DOHH2 (cell line): ENCODE measurements at regions not wholly inside any gene's neighbourhood (a gene's known extent, or its start where the extent isn't known, plus 50 kb on each side); places are given as distances from the start of the nearest gene placed in this dataset.

Source experiments
- H3F3A ChIP-seq: fragments of 200-600 bp; sonication (generic), shearing (Covaris generic); 2 replicates; pipeline ENCODE4 v1.6.0; 2016; ENCODE audit warnings: antibody characterized with exemption, mild to moderate bottlenecking; ENCODE audit not compliant: control insufficient read depth, insufficient read depth
- H3K27ac ChIP-seq: fragments of 200-600 bp; sonication (generic); 2 replicates; pipeline ENCODE4 v1.5.1; 2014; ENCODE audit warnings: low read depth, mild to moderate bottlenecking, low read length, moderate library complexity
- H3K27me3 ChIP-seq: fragments of 200-600 bp; sonication (generic); 2 replicates; pipeline ENCODE4 v1.6.1; 2014; ENCODE audit warnings: mild to moderate bottlenecking, low read length, mixed read lengths; ENCODE audit not compliant: control insufficient read depth
- H3K36me3 ChIP-seq: fragments of 200-600 bp; sonication (generic); 2 replicates; pipeline ENCODE4 v1.6.1; 2014; ENCODE audit warnings: mild to moderate bottlenecking, low read length, moderate library complexity, mixed read lengths; ENCODE audit not compliant: control insufficient read depth
- H3K4me1 ChIP-seq: fragments of 200-600 bp; sonication (generic); 2 replicates; pipeline ENCODE4 v1.6.1; 2014; ENCODE audit warnings: mild to moderate bottlenecking, low read length, mixed read lengths; ENCODE audit not compliant: control insufficient read depth
- H3K4me2 ChIP-seq: fragments of 200-600 bp; sonication (generic); 2 replicates; pipeline ENCODE4 v1.6.0; 2014; ENCODE audit warnings: mild to moderate bottlenecking, low read length, moderate library complexity
- H3K4me3 ChIP-seq: fragments of 200-600 bp; sonication (generic); 2 replicates; pipeline ENCODE4 v1.5.1; 2014; ENCODE audit warnings: mild to moderate bottlenecking, low read length, mixed read lengths
- H3K79me2 ChIP-seq: fragments of 200-600 bp; sonication (generic); 2 replicates; pipeline ENCODE4 v1.6.1; 2014; ENCODE audit warnings: mild to moderate bottlenecking, low read length, mixed read lengths; ENCODE audit not compliant: control insufficient read depth
- H3K9me2 ChIP-seq: fragments of 200-600 bp; sonication (generic); replicated peaks from 2 replicates; pipeline ENCODE4 v1.6.1; 2014; ENCODE audit warnings: mild to moderate bottlenecking, low read length, mixed read lengths; ENCODE audit not compliant: control insufficient read depth
- H3K9me3 ChIP-seq: fragments of 200-600 bp; sonication (generic); 2 replicates; pipeline ENCODE4 v1.6.1; 2014; ENCODE audit warnings: antibody characterized with exemption, low read length, mixed read lengths; ENCODE audit not compliant: control insufficient read depth, insufficient read depth
- H4K20me1 ChIP-seq: fragments of 200-600 bp; sonication (generic); 2 replicates; pipeline ENCODE4 v1.6.0; 2014; ENCODE audit warnings: low read depth, mild to moderate bottlenecking, antibody characterized with exemption, low read length, moderate library complexity; ENCODE audit not compliant: control insufficient read depth, insufficient read depth
- EZH2phosphoT487 ChIP-seq: fragments of 200-600 bp; sonication (generic); IDR thresholded peaks from 2 replicates; pipeline ENCODE4 v1.6.1; 2017; ENCODE audit warnings: borderline replicate concordance, mild to moderate bottlenecking, antibody characterized with exemption, low read length, moderate library complexity, mixed read lengths
- TF ChIP-seq, protein P1 (sequence below): fragments of 200-600 bp; sonication (generic); IDR thresholded peaks from one replicate; pipeline ENCODE4 v1.5.1; 2014; ENCODE audit warnings: antibody characterized with exemption, mild to moderate bottlenecking, low read depth, low read length; ENCODE audit not compliant: poor library complexity, severe bottlenecking

GRCh38 chr1:68370101-68370915 lies 79.4 kb downstream of the RPE65 start:
- Histone ChIP-seq H3K36me3 (no peaks in the 10 kb centered on the region), H3K4me1 (no peaks in the 10 kb centered on the region), H3K79me2 (no peaks in the 10 kb centered on the region), H3F3A (no peaks in the 10 kb centered on the region), H3K27ac (no peak overlapping the region), H3K27me3 (no peaks in the 10 kb centered on the region), H3K4me3 (no peak overlapping the region), H3K9me2 (no peaks in the 10 kb centered on the region), H3K4me2 (no peak overlapping the region), H4K20me1 (no peaks in the 10 kb centered on the region), H3K9me3 (no peaks in the 10 kb centered on the region)
- no peak for TF ChIP-seq EZH2phosphoT487
- TF ChIP-seq, protein P1, sequence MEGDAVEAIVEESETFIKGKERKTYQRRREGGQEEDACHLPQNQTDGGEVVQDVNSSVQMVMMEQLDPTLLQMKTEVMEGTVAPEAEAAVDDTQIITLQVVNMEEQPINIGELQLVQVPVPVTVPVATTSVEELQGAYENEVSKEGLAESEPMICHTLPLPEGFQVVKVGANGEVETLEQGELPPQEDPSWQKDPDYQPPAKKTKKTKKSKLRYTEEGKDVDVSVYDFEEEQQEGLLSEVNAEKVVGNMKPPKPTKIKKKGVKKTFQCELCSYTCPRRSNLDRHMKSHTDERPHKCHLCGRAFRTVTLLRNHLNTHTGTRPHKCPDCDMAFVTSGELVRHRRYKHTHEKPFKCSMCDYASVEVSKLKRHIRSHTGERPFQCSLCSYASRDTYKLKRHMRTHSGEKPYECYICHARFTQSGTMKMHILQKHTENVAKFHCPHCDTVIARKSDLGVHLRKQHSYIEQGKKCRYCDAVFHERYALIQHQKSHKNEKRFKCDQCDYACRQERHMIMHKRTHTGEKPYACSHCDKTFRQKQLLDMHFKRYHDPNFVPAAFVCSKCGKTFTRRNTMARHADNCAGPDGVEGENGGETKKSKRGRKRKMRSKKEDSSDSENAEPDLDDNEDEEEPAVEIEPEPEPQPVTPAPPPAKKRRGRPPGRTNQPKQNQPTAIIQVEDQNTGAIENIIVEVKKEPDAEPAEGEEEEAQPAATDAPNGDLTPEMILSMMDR = no peak

DNA sequence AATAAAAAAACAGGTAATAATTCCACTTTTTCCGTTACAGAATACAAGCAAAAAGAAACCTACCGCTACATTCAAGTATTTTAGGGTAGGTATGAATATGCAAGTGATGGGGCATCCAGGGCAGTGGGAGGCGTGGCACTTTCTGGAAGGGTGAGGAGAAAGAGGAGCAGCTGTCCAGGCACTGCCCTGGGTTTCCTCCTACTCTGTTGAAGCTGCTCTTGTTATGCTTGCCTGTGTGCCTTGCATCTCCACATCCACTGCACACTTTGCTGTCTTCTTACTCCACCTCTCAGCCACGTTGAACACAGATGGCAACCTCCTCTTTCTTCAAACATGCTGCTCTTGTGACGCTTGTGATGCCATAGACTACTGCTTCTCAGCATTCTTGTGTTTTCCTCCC lies 83.2 kb downstream of the RPE65 start:
- Histone ChIP-seq H3K4me1 (no peaks in the 10 kb centered on the region), H3K27me3 (no peaks in the 10 kb centered on the region), H3K4me3 (no peak overlapping the region), H3K27ac (no peak overlapping the region), H3K4me2 (no peak overlapping the region), H4K20me1 (no peaks in the 10 kb centered on the region), H3K79me2 (no peaks in the 10 kb centered on the region), H3K9me2 (no peaks in the 10 kb centered on the region), H3F3A (no peaks in the 10 kb centered on the region), H3K9me3 (no peaks in the 10 kb centered on the region), H3K36me3 (no peaks in the 10 kb centered on the region)
- TF ChIP-seq, protein P1 = no peak
- TF ChIP-seq EZH2phosphoT487 = no peak

GRCh38 chr1:68365709-68366382 lies 83.9 kb downstream of the RPE65 start:
- no peak for TF ChIP-seq EZH2phosphoT487
- TF ChIP-seq, protein P1 = no peak
- no peaks in the 10 kb centered on the region for H3F3A ChIP-seq
- H3K27ac ChIP-seq = no peak overlapping the region
- H3K4me1 ChIP-seq = no peaks in the 10 kb centered on the region
- H3K36me3 ChIP-seq = no peaks in the 10 kb centered on the region
- H3K4me3 ChIP-seq = no peak overlapping the region
- no peaks in the 10 kb centered on the region for H3K9me3 ChIP-seq
- H3K9me2 ChIP-seq = no peaks in the 10 kb centered on the region
- H3K4me2 ChIP-seq = no peak overlapping the region
- no peaks in the 10 kb centered on the region for H3K79me2 ChIP-seq
- H3K27me3 ChIP-seq = no peaks in the 10 kb centered on the region
- H4K20me1 ChIP-seq = no peaks in the 10 kb centered on the region
